ENCODE measurements at regions not wholly inside any gene's neighbourhood (a gene's known extent, or its start where the extent isn't known, plus 50 kb on each side); places are given as distances from the start of the nearest gene placed in this dataset.
"Not testable (repeated sequence)": the region's sequence is repeated elsewhere in the genome, so short reads cannot be mapped to it uniquely, and the experiment has no call there.

DNA sequence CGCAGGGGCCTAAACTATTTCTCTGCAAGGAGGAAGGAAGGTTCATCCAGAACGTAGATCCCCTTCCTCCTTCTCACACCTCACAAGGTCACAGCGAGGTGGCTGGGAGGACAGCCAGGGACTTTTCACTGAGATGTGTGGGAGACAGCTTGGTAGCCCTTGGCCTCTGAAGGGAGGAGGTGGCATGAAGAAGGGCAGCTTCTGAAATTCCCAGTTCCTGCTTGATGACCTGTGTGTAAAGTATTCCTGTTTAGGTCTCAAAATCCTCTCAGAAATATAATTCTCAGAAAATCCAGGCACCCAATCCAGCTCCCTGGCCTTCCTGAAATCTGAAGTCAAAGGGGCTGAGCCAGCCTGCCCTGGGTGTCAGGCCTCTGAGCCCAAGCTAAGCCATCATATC is 84.9 kb upstream of the ALDH3B2 start:
- not testable (repeated sequence) for DNase-seq

DNA sequence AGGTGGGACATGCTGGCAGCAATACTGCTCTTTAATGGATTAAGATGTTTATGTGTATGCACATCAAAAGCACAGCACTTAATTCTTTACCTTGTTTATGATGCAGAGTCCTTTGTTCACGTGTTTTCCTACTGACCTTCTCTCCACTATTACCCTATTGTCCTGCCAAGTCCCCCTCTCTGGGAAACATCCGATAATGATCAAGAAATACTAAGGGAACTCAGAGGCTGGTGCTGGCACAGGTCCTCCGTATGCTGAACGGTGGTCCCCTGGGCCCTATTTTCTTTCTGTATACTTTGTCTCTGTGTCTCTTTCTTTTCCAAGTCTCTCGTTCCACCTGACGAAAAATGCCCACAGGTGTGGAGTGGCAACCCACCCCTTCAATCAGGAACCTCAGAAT is 84.0 kb upstream of the ALDH3B2 start:
- not testable (repeated sequence) for DNase-seq

DNA sequence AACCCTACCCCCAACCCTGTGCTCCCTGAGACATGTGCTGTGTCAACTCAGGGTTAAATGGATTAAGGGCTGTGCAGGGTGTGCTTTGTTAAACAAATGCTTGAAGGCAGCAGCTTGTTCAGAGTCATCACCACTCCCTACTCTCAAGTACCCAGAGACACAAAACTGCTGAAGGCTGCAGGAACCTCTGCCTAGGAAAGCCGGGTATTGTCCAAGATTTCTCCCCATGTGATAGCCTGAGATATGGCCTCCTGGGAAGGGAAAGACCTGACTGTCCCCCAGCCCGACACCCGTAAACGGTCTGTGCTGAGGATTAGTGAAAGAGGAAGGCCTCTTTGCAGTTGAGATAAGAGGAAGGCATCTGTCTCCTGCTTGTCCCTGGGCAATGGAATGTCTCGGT is 83.6 kb upstream of the ALDH3B2 start:
- not testable (repeated sequence) for DNase-seq

DNA sequence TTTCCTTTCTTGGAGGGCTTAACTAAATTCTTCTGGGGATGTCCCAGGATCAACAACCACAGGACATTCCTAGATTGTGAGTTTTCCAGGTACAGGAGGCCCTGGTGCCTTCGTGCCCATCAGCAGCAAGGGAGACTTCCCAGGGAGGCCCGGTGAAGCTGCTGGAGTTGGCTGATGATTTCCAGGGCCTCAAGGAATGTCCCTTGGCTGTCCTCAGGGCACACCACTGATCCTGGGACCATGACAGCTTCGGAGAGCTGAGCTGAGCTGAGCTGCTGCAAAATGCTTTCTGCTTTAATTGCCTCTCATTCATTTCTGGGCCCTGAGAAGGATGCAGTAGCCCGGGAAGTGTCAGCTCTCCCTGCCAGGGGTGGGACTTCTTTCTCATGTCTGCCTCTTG is 79.4 kb upstream of the ALDH3B2 start:
- DNase-seq: not testable (repeated sequence)

DNA sequence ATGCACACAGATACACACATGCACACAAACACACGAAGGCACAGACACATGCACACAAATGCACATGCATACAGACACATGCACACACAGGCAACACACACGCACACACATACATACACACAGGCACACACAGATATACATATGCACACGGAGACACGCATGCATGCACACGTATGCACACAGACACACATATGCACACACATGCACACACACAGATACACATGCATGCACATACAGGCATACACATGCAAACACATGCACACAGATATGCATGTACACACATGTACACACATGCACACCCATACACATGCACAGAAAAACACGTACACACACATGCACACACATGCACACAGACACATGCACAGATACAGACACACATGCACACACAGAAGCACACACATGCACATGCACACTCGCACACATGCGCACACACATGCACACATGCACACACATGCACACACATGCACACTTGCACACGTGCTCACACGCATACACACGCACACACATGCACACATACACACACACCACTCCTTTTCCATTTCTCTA is 70.8 kb upstream of the ALDH3B2 start:
- DNase-seq: no peak

DNA sequence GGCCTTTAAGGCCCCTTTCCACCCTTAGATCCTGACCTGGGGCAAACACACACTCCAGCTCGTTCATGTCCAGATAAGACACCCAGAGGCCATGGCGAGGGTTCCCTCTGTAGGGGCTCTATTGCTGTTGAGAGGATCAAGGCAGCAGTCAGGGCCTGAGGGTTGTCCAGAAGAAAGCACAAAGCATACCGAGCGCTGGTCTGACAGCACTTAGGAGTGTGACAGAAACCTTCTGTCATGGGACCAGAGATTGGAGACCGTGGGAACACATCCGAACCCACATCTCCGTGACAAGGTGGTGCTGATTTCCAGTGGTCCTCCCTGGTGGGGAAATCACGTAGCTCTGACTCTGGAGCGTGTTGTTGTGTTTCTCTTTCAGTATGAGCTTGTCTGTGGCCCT is 69.8 kb upstream of the ALDH3B2 start:
- DNase-seq: not testable (repeated sequence)

DNA sequence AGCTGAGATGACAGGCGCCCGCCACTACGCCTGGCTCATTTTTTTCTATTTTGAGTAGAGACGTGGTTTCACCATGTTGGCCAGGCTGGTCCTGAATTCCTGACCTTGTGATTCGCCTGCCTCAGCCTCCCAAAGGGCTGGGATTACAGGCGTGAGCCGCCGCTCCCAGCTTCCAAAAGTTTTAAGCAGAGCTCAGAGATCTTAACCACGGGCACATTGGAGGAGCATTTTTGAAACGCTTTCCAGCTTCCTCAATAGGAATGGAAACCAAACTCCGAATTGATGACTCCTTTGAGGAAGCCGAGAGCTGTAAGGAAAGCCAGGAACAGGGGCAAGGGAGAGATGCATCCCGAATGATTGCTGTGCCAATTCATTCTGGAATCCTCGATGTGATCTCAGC is 63.8 kb upstream of the ALDH3B2 start:
- not testable (repeated sequence) for DNase-seq

DNA sequence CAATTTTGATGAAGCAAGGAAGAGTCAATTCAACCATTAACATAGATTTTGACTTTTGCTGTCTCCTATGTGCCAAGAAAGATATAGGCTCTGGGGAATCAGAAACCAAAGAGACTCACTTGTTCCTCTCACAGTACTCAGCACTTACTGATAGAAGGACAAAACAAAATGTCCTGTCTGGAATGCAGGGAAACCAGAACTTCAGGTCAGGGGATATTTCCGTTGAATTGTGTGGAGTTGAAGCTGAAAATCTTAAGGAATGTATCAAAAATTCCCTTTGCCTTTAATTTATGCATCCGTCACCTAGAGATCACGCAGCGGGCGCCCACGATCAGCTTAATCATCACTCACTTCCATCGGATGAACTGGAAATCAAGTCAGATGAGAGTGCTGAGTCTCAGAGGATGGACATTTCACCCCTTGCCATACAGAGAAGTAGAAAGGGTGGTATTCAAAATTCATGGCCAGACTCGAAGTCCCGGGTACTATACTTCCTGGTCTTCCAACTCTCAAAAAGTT is 63.2 kb upstream of the ALDH3B2 start:
- DNase-seq: not testable (repeated sequence)

DNA sequence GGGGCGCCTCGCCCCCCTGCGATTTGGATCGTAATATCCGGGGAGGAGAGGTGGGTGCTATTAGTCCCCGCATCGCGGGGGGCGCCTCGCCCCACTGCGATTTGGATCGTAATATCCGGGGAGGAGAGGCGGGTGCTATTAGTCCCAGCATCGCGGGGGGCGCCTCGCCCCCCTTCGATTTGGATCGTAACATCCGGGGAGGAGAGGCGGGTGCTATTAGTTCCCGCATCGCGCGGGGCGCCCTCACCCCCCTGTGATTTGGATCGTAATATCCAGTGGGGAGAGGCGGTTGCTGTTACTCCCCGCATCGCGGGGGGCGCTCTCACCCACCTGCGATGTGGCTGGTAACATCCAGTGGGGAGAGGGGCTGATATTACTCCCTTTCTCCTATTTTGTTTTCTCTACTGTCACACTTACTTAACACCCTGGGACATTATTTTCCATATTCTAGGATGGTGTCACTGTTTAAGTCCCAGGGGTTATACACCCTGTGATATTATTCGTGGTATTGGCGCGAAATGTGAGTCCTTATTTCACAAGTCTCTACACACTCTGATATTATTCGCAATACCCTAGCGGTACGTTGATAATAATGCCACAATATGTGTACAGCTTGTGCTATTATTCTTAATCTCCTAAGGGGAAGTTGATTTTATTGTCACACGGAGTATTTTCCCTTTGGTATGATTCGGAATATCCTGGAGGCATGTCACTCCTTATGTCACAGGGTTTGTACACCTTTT is 57.8 kb upstream of the ALDH3B2 start:
- DNase-seq: peak; percentile 53

DNA sequence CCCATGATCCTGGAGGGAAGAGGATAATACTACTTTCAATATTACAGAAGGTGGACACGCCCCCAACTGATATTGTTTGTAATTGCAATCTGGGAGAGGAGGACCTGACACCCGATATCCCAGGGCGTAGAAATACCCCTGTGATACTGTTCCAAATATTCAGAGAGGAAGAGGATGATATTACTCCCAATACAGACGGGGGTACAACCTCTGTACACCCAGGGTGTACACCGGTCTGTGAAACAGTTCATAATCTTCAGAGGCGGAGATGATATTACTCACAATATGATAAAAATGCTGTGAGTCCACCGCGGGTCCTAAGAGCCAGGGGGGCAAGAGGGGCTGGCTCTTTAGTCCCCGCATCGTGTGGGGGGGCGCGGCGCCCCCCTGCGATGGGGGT is 57.2 kb upstream of the ALDH3B2 start:
- no peak for DNase-seq

DNA sequence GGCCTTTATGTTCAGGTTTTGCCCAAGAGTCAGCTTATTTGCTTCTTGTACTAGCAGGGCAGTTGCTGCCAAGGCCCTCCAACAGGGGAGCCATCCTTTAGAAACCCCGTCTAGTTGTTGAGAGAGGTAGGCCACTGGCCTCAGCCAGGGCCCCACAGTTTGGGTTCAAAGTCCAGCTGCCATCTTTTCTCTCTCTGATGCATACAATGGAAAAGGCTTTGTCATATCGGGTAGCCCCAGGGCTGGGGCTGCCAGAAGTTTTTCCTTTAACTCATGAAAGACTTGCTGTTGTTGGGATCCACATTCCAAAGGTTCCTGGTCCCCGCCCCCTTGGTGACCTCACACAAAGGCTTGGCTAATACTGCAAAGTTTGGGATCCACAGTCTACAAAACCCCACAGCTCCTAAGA is 53.7 kb upstream of the ALDH3B2 start:
- not testable (repeated sequence) for DNase-seq

DNA sequence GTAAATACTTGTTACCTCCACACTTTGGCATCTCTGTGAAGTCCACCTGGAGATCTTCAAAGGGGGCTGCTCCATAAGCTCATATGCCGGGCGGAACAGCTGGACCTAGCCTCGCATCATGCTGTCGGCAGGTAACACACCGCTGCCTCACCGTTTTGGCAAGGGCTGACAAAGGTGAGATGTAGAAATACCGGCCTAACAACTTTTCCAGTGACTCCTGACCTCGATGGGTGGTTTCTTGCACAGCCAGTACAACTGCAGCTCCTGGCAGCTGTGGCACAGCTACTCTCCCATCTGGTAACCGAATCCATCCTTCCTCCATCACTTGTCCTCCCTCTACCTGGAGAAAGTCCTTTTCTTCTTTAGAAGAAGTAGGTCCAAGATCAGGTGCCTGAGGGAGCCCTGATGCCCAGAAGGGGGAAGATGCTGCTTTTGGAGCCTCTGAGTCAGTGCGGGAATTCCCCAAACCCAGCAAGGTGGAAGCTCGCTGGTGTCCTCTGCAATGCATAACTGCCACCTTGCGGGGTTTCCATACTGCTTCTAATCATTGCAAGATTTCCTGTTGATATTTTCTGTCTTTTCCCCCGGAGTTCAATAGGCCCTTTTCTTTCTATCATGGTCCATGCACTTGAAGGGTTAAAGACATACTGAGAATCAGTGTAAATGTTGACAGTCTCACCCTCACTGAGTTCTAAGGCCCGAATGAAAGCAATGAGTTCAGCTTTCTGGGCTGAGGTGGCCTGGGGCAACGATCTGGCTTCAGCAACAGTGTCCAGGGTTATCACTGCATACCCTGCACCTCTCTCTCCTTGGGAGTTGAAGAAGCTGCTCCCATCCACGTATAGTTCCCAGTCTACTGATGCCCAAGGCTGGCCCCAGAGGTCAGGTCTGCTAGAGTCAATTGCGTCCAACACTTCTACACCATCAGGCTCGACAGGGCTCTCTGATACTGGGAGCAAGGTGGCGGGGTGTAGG is 52.9 kb upstream of the ALDH3B2 start:
- DNase-seq: peak; percentile 48

Data from stimulated activated CD4-positive, alpha-beta T cell treated with anti-CD3 and anti-CD28 coated beads, Interleukin-12 subunit alpha, Interleukin-12 subunit beta, amount 100 ng/mL, for 4 hours (primary cell).